HAP-1 (cell line): ENCODE measurements at regions not wholly inside any gene's neighbourhood (a gene's known extent, or its start where the extent isn't known, plus 50 kb on each side); places are given as distances from the start of the nearest gene placed in this dataset.
"Not testable (repeated sequence)": the region's sequence is repeated elsewhere in the genome, so short reads cannot be mapped to it uniquely, and the experiment has no call there.

Experiments
- DNase-seq, 2 experiments: peaks; one replicate each; pipeline ENCODE4 v3.0.0-alpha.2; 2016 to 2020; ENCODE audit warnings: low spot score in 2 of 2
- H3K27me3 ChIP-seq: fragments of 250-450 bp; sonication (Bioruptor Pico); 2 replicates; pipeline ENCODE4 v1.5.1; 2020; ENCODE audit warnings: low read depth, mild to moderate bottlenecking, moderate library complexity
- H3K36me3 ChIP-seq: fragments of 250-450 bp; sonication (Bioruptor Pico); replicated peaks from 2 replicates; pipeline ENCODE4 v1.5.1; 2020; ENCODE audit warnings: mild to moderate bottlenecking
- H3K4me1 ChIP-seq: fragments of 250-450 bp; sonication (Bioruptor Pico); 2 replicates; pipeline ENCODE4 v1.5.1; 2020; ENCODE audit warnings: mild to moderate bottlenecking
- H3K4me3 ChIP-seq: fragments of 250-450 bp; sonication (Bioruptor Pico); 2 replicates; pipeline ENCODE4 v1.5.1; 2020; ENCODE audit warnings: mild to moderate bottlenecking, moderate library complexity
- H3K9me3 ChIP-seq: fragments of 250-450 bp; sonication (Bioruptor Pico); 2 replicates; pipeline ENCODE4 v1.5.1; 2020; ENCODE audit warnings: mild to moderate bottlenecking, moderate library complexity
- in situ Hi-C: fragments of 300-500 bp; cut with MboI; formaldehyde crosslinking; loops from 3 replicates; pipeline ENCODE4 v1.14.3; 2020; ENCODE audit warnings: low sequenced_read_pairs, inconsistent platforms, mixed read lengths

DNA sequence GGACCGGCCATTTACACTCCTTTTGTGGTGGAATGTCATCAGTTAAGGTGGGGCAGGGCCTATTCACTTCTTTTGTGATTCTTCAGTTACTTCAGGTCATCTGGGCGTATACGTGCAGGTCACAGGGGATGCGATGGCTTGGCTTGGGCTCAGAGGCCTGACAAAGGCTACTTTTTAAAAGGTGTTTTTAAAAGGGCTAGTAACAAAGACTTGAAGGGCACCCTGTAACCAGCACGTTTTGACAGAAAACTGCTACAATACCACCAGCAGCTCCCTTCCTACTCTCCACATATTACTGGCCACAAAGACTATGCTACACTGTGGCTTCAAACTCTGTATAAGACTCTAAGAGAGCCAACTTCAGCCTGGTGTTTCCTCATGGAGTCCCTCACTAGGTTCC, 151.6 kb upstream of the KCTD3 start:
- H3K36me3 ChIP-seq, DNase-seq, H3K27me3 ChIP-seq, H3K4me1 ChIP-seq, H3K9me3 ChIP-seq, H3K4me3 ChIP-seq, in situ Hi-C loops: not testable (repeated sequence)

DNA sequence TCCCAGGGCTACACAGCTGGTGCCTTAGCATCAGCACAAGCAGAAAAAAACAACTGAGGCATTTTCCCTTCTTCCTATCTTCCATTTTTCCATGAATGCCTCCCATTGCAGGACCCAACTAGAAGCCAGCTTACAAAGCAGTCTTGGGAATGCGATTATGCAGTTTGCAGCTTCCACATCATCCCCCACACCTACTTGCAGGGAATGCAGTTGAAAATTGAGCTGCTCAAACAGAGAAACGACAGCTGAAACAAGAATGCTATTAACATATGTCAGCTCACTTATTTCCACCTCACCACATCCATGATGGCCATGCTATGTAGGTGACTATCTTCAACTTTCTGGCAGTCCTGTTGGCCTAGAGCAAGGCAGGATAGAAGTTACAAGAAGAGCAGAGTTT, 150.6 kb upstream of the KCTD3 start:
- no peak for DNase-seq
- H3K9me3 ChIP-seq = no peaks in the 10 kb centered on the region
- H3K4me3 ChIP-seq = no peak overlapping the region
- H3K36me3 ChIP-seq = no peaks in the 10 kb centered on the region
- in situ Hi-C loops = no loop called here
- H3K4me1 ChIP-seq = no peaks in the 10 kb centered on the region
- H3K27me3 ChIP-seq = no peaks in the 10 kb centered on the region

DNA sequence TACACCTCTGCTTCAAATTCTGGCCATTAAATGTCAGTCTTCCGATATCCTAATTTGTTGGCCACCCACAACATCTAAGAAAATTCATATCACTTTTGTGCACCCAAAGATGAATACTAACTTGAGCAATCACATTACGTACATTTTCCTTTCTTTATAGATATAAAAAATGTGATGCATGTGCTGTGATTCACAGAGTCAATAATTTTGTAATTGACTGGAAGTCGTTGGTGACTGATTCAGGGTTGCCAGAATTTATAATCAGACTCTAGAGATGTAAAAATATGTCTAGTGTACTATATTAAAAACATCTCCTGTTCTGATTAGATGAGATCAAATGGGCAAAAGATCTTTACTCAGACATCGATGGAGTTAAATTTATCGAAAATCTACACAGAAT, 150.0 kb upstream of the KCTD3 start:
- DNase-seq = no peak
- no peaks in the 10 kb centered on the region for H3K9me3 ChIP-seq
- in situ Hi-C loops = no loop called here
- H3K27me3 ChIP-seq = no peaks in the 10 kb centered on the region
- no peak overlapping the region for H3K4me3 ChIP-seq
- H3K36me3 ChIP-seq = no peaks in the 10 kb centered on the region
- H3K4me1 ChIP-seq = no peaks in the 10 kb centered on the region

DNA sequence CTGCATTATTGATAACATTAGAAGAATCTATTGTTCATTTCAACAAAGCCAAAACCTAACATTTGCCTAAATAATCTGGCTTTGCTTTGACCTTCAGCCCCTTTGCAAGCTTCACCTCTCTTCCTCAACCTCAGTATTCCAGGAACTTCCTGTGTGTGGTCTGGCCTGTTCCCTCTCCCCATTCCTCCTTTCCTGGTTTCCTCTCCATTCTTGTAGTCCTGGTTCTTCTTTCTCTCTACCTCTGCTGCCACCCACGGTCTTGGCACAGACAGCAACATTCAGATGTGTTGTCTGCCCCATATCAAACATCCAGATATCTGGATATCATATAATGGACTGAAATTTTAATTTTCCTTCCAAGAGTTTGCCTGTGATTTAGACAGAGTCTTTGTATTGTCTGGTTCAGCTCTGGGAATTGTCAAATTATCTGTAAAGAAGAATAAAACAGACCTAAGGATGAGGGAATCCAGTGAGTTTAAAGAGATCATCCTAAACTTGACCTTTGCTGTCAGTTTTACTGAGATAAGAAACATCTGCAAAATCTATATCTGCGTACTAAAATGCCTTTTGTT, 148.1 kb upstream of the KCTD3 start:
- H3K4me3 ChIP-seq = no peak overlapping the region
- DNase-seq = no peak
- H3K27me3 ChIP-seq = no peaks in the 10 kb centered on the region
- no peaks in the 10 kb centered on the region for H3K9me3 ChIP-seq
- in situ Hi-C loops = no loop called here
- no peaks in the 10 kb centered on the region for H3K36me3 ChIP-seq
- no peaks in the 10 kb centered on the region for H3K4me1 ChIP-seq

DNA sequence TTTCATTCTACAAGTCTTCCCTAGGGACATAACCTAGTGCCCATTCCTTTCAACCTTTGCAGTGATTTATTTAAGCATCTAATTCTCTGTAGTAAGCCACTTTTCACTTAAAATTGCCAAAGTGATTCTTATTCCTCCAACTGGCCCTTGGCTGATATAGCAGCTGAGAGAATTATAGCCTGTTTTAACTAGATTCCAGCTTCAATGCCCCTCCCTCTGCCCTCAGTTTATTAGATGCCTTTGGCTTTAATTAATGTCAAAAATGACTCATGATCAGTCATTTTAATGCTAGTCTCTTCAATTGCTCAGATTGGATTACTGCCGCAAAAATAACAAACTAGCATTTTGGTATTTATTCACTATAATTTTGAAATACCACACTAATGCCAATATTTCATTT, 145.4 kb upstream of the KCTD3 start:
- Histone ChIP-seq H3K36me3 (no peaks in the 10 kb centered on the region), H3K9me3 (no peaks in the 10 kb centered on the region), H3K4me3 (no peak overlapping the region), H3K4me1 (no peaks in the 10 kb centered on the region), H3K27me3 (no peaks in the 10 kb centered on the region)
- in situ Hi-C loops = no loop called here
- DNase-seq = no peak

DNA sequence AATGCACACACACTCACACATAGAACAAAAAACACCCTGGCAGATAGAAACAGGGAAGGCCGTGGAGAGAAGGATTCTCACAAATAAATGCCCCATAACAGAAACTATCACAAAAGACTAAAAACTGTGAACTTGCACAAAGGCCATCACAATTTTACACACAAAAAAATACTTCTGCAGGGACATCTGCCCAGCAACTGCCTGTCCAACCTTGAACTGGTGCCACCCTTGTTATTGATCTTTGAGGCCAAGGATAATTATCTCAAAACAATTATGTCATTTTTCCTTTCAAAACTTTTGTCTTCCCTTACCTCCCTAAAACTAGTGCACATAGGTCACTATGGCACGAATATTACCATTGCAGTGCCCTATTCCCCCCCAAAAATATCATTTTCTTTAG, 143.8 kb upstream of the KCTD3 start:
- H3K4me3 ChIP-seq = no peak overlapping the region
- H3K27me3 ChIP-seq = no peaks in the 10 kb centered on the region
- in situ Hi-C loops = no loop called here
- H3K9me3 ChIP-seq = no peaks in the 10 kb centered on the region
- no peaks in the 10 kb centered on the region for H3K4me1 ChIP-seq
- DNase-seq = no peak
- H3K36me3 ChIP-seq = no peaks in the 10 kb centered on the region

DNA sequence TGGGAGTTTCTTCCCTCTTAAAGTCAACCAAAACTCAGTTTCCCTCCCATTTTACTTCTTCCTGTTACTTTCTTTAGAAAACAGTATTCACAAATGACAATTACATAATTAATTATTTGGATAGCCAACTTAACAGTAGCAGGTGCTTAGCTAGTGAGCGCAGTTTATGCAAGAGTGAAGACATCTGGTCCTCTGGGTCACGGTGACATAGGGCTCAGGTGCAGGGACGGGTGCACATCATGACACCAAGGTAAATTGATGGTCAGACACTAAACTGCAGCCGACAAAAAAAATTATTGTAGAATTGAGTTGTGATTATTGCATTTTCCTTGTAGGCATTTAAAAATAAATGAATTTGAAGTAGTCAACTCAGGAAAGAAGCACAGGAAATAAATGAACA, 142.0 kb upstream of the KCTD3 start:
- H3K9me3 ChIP-seq = no peaks in the 10 kb centered on the region
- H3K4me1 ChIP-seq = no peaks in the 10 kb centered on the region
- no peaks in the 10 kb centered on the region for H3K27me3 ChIP-seq
- DNase-seq = no peak
- no peaks in the 10 kb centered on the region for H3K36me3 ChIP-seq
- H3K4me3 ChIP-seq = no peak overlapping the region
- in situ Hi-C loops = no loop called here

DNA sequence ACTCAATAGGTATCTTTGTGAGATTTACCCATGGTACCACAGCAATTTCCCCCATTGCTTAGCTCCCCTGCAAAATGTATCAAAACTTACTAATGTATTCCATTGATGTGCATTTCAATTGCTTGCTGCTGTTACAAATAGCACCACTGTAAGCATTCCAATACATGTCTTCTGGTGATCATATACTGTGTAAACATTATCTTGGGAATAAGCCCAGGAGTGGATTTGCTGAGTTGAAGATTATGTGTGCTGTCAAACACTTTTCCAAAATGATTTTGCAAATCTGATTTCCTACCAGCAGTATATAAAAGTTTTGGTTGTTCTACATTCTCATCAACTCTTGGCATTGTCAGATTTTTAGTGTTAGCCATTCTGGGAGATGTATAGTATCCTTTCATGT, 141.0 kb upstream of the KCTD3 start:
- in situ Hi-C loops = no loop called here
- Histone ChIP-seq H3K4me1 (no peaks in the 10 kb centered on the region), H3K36me3 (no peaks in the 10 kb centered on the region), H3K4me3 (no peak overlapping the region), H3K27me3 (no peaks in the 10 kb centered on the region), H3K9me3 (no peaks in the 10 kb centered on the region)
- no peak for DNase-seq

DNA sequence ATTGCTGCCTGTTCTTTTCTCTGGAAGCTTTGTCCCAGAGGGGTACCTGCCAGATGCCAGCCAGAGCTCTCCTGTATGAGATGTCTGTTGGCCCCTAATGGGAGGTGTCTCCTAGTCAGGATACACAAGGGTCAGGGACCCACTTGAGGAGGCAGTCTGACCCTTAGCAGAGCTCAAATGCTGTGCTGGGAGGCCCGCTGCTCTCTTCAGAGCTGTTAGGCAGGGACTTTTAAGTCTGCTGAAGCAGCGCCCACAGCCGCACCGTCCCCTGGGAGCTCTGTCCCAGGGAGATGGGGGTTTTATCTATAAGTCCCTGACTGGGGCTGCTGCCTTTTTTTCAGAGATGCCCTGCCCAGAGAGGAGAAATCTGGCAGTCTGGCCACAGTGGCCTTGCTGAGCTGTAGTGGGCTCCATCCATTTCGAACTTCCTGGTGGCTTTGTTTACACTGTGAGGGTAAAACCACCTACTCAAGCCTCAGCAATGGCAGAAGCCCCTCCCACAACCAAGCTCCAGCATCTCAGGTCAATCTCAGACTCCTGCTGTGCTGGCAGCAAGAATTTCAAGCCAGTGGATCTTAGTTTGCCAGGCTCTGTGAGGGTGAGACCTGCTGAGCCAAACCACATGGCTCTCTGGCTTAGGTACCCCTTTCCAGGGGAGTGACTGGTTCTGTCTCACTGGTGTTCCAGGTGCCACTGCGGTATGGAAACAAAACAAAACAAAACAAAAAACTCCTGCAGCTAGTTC, 134.4 kb upstream of the KCTD3 start:
- in situ Hi-C loops, H3K4me1 ChIP-seq, H3K27me3 ChIP-seq, DNase-seq, H3K36me3 ChIP-seq, H3K4me3 ChIP-seq, H3K9me3 ChIP-seq: not testable (repeated sequence)

DNA sequence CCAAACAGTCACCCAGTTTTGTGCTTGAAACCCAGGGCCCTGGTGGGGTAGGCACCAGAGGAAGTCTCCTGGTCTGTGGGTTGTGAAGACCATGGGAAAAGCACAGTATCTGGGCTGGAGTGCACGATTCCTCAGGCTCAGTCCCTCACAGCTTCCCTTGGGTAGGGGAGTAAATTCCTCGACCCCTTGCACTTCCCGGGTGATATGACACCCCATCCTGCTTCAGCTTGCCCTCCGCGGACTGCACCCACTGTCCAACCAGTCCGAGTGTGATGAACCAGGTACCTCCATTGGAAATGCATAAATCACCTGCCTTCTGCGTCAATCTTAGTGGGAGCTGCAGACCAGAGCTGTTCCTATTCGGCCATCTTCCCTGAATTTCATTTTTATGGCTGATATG, 133.9 kb upstream of the KCTD3 start:
- no peaks in the 10 kb centered on the region for H3K9me3 ChIP-seq
- in situ Hi-C loops = no loop called here
- H3K36me3 ChIP-seq = no peaks in the 10 kb centered on the region
- no peaks in the 10 kb centered on the region for H3K4me1 ChIP-seq
- no peak for DNase-seq
- no peak overlapping the region for H3K4me3 ChIP-seq
- H3K27me3 ChIP-seq = no peaks in the 10 kb centered on the region; the same call in 1 of the 2 replicates

DNA sequence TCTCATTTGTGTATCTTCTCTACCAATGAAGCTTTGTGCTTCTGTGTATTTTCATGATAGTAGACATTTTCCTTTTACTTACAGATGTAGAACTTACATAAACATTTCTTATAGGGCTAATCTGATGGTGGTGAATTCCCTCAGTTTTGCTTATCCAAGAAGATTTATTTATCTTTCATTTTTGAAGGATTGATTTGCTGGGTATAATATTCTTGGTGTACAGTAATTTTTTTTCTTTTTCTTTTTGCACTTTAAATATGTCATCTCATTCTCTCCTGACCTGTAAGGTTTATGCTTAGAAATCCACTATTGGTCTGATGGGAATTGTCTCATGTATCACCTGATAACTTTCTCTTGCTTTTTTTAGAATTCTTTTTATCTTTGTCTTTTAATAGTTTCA, 127.6 kb upstream of the KCTD3 start:
- no peaks in the 10 kb centered on the region for H3K4me1 ChIP-seq
- no peaks in the 10 kb centered on the region for H3K36me3 ChIP-seq
- no peaks in the 10 kb centered on the region; the same call in 1 of the 2 replicates for H3K27me3 ChIP-seq
- in situ Hi-C loops = no loop called here
- no peaks in the 10 kb centered on the region for H3K9me3 ChIP-seq
- no peak overlapping the region for H3K4me3 ChIP-seq
- no peak for DNase-seq

DNA sequence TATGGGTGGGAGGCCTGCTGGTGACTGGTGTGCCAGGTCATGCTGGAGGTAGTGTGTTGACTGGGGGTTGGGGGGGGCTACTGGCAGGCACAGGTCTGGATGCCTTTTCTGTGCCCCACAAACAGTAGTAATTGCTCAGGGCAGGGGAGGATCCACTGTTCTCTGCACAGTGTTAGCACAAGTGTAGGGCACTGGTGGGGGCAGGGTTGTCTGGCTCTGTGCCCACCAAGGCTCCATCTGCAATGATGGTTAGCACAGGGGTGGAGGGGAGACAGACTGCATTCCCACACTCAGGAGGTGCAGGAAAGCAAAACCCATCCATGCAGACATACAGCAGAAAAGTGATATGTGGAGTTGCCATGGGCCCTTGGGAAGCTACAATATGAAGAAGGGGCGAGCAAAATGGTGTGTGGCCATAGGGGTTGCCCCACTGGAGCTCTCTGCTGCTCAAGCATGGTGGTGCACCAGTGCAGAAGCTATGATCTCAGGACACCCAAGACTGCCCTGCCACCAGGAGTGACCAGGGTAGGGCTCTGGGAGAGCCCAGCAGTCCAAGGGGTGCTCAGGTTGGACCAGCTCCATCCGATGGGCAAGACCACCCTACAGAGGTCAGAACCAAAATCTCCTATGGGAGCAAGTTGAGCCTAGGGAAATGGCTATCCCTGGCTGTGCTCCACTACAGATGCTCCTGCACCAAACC, 122.2 kb upstream of the KCTD3 start:
- Histone ChIP-seq H3K4me3 (no peak overlapping the region), H3K27me3 (no peaks in the 10 kb centered on the region), H3K4me1 (no peaks in the 10 kb centered on the region), H3K9me3 (no peaks in the 10 kb centered on the region), H3K36me3 (no peaks in the 10 kb centered on the region)
- no peak for DNase-seq
- in situ Hi-C loops = no loop called here

DNA sequence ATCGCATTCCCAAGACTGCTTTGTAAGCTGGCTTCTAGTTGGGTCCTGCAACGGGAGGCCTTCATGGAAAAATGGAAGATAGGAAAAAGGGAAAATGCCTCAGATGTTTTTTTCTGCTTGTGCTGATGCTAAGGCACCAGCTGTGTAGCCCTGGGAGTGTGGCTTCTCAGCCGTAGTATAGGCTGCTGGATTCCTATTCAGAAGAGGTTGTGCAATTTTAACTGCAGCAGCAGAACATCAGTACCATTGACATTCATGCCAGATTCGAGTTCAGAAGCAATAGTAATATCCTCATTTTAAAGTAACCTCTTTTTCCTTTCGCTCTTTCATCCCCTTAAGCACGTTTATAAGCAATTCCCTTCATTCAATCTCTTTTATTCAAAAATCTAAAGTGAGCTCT, 119.1 kb upstream of the KCTD3 start:
- DNase-seq, H3K4me3 ChIP-seq, H3K27me3 ChIP-seq, H3K36me3 ChIP-seq, H3K9me3 ChIP-seq, in situ Hi-C loops, H3K4me1 ChIP-seq: not testable (repeated sequence)

DNA sequence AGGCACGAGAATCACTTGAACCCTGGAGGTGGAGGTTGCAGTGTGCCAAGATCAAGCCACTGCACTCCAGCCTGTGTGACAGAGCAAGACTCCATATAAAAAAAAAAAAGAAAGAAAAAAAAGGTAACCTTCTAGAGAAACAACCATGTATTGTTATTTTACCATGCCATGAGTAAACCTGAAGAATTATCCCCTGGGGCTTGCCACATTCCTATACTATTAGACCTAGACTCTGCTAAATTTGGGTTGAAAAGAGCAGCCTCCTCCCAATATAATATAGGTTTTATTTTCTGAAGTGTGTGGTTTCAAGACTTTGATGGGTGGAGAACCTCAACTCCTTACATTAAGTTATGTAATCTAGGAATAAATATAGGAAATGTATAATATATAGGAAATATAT, 118.0 kb upstream of the KCTD3 start:
- H3K9me3 ChIP-seq, H3K36me3 ChIP-seq, H3K4me3 ChIP-seq, DNase-seq, H3K4me1 ChIP-seq, in situ Hi-C loops, H3K27me3 ChIP-seq: not testable (repeated sequence)
